HG03432 (cell line): ENCODE measurements at regions not wholly inside any gene's neighbourhood (a gene's known extent, or its start where the extent isn't known, plus 50 kb on each side); places are given as distances from the start of the nearest gene placed in this dataset.

Source experiments
- ATAC-seq: cut with Tn5 transposase; IDR thresholded peaks from one replicate; pipeline ENCODE4 v1.9.1; 2021; ENCODE audit warnings: mild to moderate bottlenecking, moderate library complexity; ENCODE audit not compliant: unreplicated experiment

GRCh38 chr1:208924928-208925327 lies 658.6 kb upstream of the CAMK1G start:
- no peak for ATAC-seq

DNA sequence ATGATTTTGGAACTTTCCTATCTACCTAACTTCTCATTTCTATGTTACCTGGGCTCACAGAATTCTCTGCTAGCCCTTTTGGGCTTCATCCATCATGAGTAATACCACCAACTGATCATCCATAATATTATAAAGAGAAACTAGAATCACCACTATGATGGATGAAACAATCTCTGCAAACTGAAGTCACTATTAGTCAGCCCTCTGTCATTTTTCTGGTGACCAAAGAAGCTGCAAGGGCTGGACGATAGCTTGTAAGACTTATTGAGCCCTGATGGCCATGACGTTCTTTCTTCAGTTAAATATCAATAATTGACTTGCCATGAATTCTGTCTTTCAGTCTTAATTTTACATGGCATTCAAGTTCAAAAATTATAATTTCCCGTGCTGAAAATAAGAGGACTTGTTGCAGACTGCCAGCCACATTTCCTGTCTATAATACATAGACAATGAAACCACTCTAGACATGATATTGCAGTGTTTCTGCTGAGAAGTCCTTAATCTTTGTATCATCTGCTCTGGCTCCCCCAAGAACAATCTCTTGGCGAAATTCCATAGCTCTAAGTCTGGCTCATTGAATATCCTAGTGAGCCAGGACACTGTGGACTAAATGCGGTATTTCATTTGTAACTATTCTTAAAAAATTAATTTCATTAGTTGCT lies 655.0 kb upstream of the CAMK1G start:
- ATAC-seq, result no peak

GRCh38 chr1:208929575-208929974 lies 653.9 kb upstream of the CAMK1G start:
- no peak for ATAC-seq

DNA sequence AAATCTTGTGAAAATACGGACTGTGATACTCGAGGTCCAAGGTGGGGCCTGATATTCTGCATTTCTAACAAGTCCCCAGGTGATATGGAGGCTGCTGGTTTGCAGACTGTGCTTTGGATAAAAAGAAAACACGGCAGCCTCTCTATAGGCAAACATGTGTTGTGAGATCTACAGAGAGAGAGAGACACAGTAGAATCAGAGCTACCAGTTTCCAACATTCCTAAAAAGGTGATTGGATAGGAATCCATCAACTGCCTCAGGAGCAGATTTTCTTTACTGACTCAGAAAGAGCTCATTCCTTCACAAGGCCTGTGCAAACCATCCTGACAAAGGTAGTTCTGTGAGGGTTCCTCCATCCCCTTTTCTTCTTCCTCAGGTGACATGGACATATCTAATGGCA lies 651.6 kb upstream of the CAMK1G start:
- no peak for ATAC-seq

DNA sequence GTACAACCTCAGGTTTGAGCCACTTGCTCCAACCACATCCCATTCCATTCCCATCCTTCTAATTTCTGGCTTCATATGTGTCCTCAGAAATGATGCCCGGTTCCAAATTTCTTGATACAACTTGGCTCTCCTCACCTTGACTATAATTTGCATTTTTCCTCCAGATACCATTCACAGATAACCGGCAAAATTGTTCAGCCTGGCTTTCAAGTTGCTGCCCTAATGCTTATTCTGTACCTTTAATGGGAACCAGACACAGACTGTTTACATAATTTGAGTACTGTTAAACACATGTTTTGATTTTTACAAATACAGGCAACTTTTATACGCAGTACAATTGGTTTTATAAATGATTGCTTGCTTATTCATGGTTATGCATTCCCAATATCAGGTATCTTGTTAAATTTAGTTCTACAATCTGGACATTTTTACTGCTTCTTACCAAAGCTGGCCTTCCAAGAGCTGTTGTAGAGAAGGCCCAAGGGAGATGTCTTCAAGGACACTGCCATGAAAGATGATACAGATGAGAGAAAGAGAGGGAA lies 649.5 kb upstream of the CAMK1G start:
- no peak for ATAC-seq

DNA sequence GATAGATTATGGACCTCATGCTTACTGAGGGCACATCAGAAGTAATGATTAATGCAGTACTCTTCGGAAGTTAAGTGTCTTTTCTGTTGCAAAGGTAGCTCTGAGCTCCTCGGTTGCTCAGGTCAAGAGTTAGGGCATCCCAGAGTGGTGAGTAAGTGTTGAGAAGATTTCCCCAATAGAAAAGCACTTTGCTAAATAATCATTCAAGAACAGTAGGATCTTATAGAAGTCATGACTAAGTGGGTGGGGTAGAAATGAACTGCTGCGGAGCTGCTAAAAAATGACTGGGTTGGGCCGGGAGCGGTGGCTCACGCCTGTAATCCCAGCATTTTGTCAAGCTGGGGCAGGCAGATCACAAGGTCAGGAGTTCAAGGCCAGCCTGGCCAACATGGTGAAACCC lies 648.6 kb upstream of the CAMK1G start:
- no peak for ATAC-seq

DNA sequence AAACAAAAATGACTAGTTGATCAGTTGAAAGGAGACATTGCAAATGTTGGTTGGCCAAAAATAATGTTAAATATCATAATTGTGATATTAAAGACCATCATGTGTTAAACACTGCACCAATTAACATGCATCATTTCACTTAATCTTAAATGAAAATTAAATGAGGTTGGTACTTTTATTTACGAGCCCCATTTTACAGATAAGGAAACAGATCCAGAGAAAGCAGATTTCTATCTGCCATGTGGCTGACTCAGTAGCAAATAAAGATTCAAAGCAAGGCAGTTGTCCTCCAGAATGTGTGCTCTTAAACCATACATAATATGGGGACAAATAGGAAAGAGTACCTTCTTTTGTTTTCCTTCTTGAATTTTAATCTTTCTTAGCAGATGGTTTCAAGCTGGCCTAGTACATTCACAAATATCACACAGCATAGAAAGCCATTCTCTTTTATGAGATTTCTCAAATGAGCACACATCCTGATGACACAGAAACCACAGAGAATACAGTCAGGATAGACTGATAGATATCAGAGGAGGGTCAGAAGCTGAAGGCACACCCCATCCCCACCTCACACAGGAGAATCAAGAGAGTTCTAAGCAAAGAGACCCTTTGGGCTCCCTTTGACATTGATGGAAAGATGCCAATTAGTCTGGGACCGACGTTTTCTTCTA lies 647.9 kb upstream of the CAMK1G start:
- no peak for ATAC-seq

GRCh38 chr1:208939537-208940085 lies 643.9 kb upstream of the CAMK1G start:
- no peak for ATAC-seq

- no peak for ATAC-seq
These were observed 641.0 kb upstream of the CAMK1G start for GRCh38 chr1:208942394-208943130.

GRCh38 chr1:208943291-208943690 lies 640.2 kb upstream of the CAMK1G start:
- no peak for ATAC-seq

- ATAC-seq, result no peak
These were observed 638.5 kb upstream of the CAMK1G start for GRCh38 chr1:208944981-208945451.

GRCh38 chr1:208950206-208950605 lies 633.3 kb upstream of the CAMK1G start:
- no peak for ATAC-seq

DNA sequence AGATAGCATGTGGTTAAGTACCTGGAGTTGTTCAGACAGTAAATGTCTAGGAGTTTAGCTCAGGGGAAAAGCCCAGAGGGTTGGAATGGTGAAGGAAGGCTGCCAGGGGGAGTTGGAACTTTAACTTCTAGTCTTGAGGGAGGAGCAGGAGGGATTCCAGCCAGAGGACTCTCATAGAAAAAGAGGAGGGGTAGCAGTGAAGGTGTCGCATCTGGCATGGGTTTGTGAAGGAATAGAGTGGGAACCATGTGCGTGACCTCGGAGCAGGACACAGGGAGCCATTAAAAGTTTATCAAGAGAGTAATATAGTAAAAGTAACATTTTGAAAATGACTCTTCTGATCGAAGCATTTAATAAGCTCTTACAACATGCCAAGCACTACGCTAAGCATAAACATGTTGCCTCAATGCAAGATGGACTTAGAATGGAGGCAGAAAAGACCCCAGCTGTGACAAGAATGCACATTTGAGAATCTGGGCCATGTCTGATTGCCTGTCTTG lies 632.4 kb upstream of the CAMK1G start:
- no peak for ATAC-seq

GRCh38 chr1:208951908-208952307 lies 631.6 kb upstream of the CAMK1G start:
- no peak for ATAC-seq

DNA sequence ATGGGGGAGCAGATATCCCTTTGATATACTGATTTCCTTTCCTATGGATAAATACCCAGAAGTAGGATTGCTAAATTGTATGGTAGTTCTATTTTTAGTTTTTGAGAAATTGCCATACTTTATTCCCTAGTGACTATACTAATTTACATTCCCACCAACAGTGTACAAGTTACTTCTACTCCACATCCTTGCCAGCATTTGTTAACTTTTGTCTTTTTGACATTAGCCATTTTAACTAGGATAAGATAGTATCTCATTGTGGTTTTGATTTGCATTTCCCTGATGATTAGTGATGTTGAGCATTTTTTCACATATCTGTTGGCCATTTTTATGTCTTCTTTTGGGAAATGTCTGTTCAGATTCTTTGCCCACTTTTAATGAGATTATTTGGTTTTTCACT lies 620.6 kb upstream of the CAMK1G start:
- no peak for ATAC-seq

DNA sequence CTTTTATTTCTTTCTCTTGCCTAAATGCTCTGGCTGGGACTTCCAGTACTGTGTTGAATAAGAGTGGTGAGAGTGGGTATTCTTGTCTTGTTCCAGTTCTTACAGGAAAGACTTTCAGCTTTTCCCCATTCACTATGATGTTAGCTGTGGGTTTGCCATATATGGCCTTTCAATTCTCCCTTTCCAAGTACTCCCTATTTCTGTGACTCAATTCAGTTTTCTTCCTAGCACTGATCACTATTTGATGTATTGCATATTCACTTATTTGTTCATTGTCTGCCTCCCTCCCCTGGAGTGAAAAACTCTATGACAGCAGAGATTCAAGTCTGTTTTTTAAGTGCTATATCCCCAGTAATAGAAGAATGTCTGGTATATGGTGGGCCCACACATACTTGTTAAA lies 618.2 kb upstream of the CAMK1G start:
- no peak for ATAC-seq

DNA sequence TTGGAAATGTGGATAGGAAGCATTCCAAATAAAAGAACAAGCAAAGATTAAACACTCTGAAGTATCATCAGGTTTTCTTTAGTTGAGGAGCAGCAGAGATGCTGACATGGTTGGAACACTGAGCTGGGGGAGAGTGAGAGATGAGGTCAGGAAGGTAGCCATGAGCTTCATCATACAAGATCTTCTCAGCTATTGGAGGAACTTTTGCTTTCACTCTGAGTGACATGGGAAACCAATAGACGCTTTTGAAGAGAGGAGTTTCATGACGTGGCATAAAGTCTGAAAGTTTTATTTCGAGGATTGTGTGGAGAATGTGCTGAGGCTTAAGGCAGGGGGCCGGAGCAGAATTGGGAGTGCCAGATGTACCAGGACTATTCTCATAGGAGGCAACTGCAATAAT lies 616.2 kb upstream of the CAMK1G start:
- ATAC-seq, result no peak

DNA sequence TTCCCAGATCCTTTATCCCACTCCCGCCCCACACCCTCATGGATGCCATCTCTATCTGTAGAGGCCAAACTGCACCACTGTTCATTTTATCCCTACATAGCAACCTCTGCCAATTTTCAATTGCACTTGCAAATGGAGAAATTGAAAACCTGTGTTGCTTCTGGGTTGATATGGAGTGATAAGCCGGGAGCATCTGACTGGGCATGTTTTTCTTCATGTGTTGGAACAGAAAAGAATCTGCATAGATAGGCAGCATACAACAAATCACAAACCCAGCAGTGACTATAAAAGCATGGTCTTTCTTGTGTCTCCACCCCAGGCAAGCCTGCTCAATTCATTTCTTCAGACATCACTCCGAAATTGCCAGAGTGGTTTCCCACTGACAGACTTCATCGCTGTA lies 608.8 kb upstream of the CAMK1G start:
- no peak for ATAC-seq

DNA sequence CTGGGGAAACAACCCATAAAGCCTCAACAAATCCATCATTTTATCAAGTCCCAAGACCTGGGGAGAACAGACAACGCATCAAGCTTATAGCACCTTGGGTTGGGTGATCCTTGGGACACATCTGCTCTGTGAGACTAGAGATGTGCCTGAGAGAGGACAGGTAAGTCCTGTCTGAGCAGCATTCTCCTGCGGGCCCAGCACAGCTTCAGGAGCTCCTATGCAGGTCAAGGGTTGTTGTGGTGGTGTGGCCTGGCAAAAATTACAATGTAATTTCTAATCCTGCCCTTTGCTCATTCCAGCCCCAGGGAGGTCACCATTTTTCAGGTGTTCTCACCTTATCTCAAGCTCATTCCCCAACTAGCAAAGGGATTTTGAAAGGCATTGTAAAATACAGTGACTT lies 608.1 kb upstream of the CAMK1G start:
- ATAC-seq, result no peak

- no peak for ATAC-seq
These were observed 606.5 kb upstream of the CAMK1G start for GRCh38 chr1:208977012-208977411.

GRCh38 chr1:208977638-208978256 lies 605.8 kb upstream of the CAMK1G start:
- ATAC-seq, result no peak
